Transverse colon (tissue), 3 donors: ENCODE measurements at regions not wholly inside any gene's neighbourhood (a gene's known extent, or its start where the extent isn't known, plus 50 kb on each side); places are given as distances from the start of the nearest gene placed in this dataset.

ENCODE experiments used
- CTCF ChIP-seq, 5 experiments: fragments of 200-600 bp in 3 of 5; fragments of 450-650 bp in 2 of 5; sonication (generic) in 3 of 5; IDR thresholded peaks; 1 replicate in 2 of 5; 2 replicates in 3 of 5; pipeline ENCODE4 v1.5.1; 2016 to 2017; ENCODE audit warnings: antibody characterized with exemption in 5 of 5, inconsistent platforms in 3 of 5, mild to moderate bottlenecking in 2 of 5, moderate library complexity in 1 of 5
- EP300 ChIP-seq: sonication (generic); formaldehyde crosslinking; IDR thresholded peaks from one replicate; pipeline ENCODE4 v1.6.1; 2017; ENCODE audit warnings: antibody characterized with exemption, low read depth
- POLR2A ChIP-seq: fragments of 450-650 bp; IDR thresholded peaks from one replicate; pipeline ENCODE4 v1.6.1; 2016; ENCODE audit warnings: antibody characterized with exemption, mild to moderate bottlenecking, moderate library complexity

- TF ChIP-seq POLR2A (no peak), CTCF (IDR thresholded peaks at IDR 0.05) (no peak), EP300 (no peak)
Measured at GRCh38 chr4:170978990-170979389, 834.2 kb upstream of the GALNTL6 start.
